ENCODE measurements at regions not wholly inside any gene's neighbourhood (a gene's known extent, or its start where the extent isn't known, plus 50 kb on each side); places are given as distances from the start of the nearest gene placed in this dataset.

- no peak for ATAC-seq (ENCODE audit: low read depth)
- no peaks in the 10 kb centered on the region for H4K20me1 ChIP-seq (ENCODE audit: control insufficient read depth, insufficient read depth, low read length, poor library complexity, severe bottlenecking)
- Mint-ChIP-seq H3K4me3 (no peak overlapping the region), H3K27ac (no peak overlapping the region), H3K4me1 (no peaks in the 10 kb centered on the region), H3K27me3 (no peaks in the 10 kb centered on the region), H3K9me3 (ENCODE audit: insufficient read depth) (no peaks in the 10 kb centered on the region)
- no peak overlapping the region for H3K9ac ChIP-seq (ENCODE audit: low read length)
- DNase-seq, result no peak
- H3K9me3 ChIP-seq (ENCODE audit: control extremely low read depth in 1 of 3, control insufficient read depth in 2 of 3, insufficient read depth in 1 of 3, low read length in 2 of 3), result no peaks in the 10 kb centered on the region
- H3K36me3 ChIP-seq (replicated peaks in 1 of 2; ENCODE audit: control extremely low read depth in 1 of 2, control insufficient read depth in 1 of 2, extremely low read depth in 1 of 2, insufficient read depth in 2 of 2, low read length in 1 of 2), result no peaks in the 10 kb centered on the region
- ChIA-PET CTCF (interaction anchor here (0.8 kb wide), 1 partner anchor 17 kb away, joined by 4 read pairs; no protein-coding TSS in a partner anchor), POLR2A (no interaction called here)
- no peak overlapping the region for H2AFZ ChIP-seq (ENCODE audit: insufficient read depth, low read depth, low read length, poor library complexity, severe bottlenecking)
- H3K27me3 ChIP-seq (replicated peaks in 1 of 4; ENCODE audit: control extremely low read depth in 1 of 4, control insufficient read depth in 3 of 4, insufficient read depth in 4 of 4, low read length in 3 of 4), result no peaks in the 10 kb centered on the region
- H3K27ac ChIP-seq (ENCODE audit: low read length in 2 of 2), result no peak overlapping the region
- no peak overlapping the region for H3K4me2 ChIP-seq (replicated peaks; ENCODE audit: low read depth, low read length, poor library complexity, severe bottlenecking)
- no peak for TF ChIP-seq EZH2 (IDR thresholded peaks at IDR 0.05; ENCODE audit: borderline replicate concordance, insufficient read depth, low read depth, low read length, poor library complexity, severe bottlenecking)
- TF ChIP-seq CTCF (IDR thresholded peaks at IDR 0.05), result no peak
- intact Hi-C loops (cut with micrococcal nuclease), result no loop called here
- WGBS (ENCODE audit: insufficient coverage), result no CpG with 5 or more reads among the region's 2 CpGs
- H3K4me1 ChIP-seq (ENCODE audit: control insufficient read depth in 2 of 2, insufficient read depth in 2 of 2, low read length in 2 of 2), result no peaks in the 10 kb centered on the region
- H3K4me3 ChIP-seq (ENCODE audit: control extremely low read depth in 1 of 5, extremely low read depth in 1 of 5, insufficient read depth in 1 of 5, low read depth in 2 of 5, low read length in 4 of 5), result no peak overlapping the region
- no peaks in the 10 kb centered on the region for H3K79me2 ChIP-seq (ENCODE audit: control insufficient read depth, insufficient read depth, low read length)
These were observed 82.5 kb upstream of the MYT1L start for GRCh38 chr2:2413525-2413924.

- no peak for ATAC-seq (ENCODE audit: low read depth)
- no peak for DNase-seq
- H3K4me1 ChIP-seq (ENCODE audit: control insufficient read depth in 2 of 2, insufficient read depth in 2 of 2, low read length in 2 of 2), result no peaks in the 10 kb centered on the region
- Mint-ChIP-seq H3K4me1 (no peaks in the 10 kb centered on the region), H3K4me3 (no peak overlapping the region), H3K9me3 (ENCODE audit: insufficient read depth) (peaks cover 2% of the 10 kb centered on the region), H3K27me3 (no peaks in the 10 kb centered on the region), H3K27ac (no peak overlapping the region)
- no peaks in the 10 kb centered on the region for H3K36me3 ChIP-seq (replicated peaks in 1 of 2; ENCODE audit: control extremely low read depth in 1 of 2, control insufficient read depth in 1 of 2, extremely low read depth in 1 of 2, insufficient read depth in 2 of 2, low read length in 1 of 2)
- H3K79me2 ChIP-seq (ENCODE audit: control insufficient read depth, insufficient read depth, low read length), result no peaks in the 10 kb centered on the region
- H3K4me3 ChIP-seq (ENCODE audit: control extremely low read depth in 1 of 5, extremely low read depth in 1 of 5, insufficient read depth in 1 of 5, low read depth in 2 of 5, low read length in 4 of 5), result no peak overlapping the region
- intact Hi-C loops (cut with micrococcal nuclease), result no loop called here
- 92% methylated on average over 4 of the region's 10 CpGs for WGBS (ENCODE audit: insufficient coverage)
- ChIA-PET POLR2A (no interaction called here), CTCF (no interaction called here)
- H3K9ac ChIP-seq (ENCODE audit: low read length), result no peak overlapping the region
- H3K4me2 ChIP-seq (replicated peaks; ENCODE audit: low read depth, low read length, poor library complexity, severe bottlenecking), result no peak overlapping the region
- H4K20me1 ChIP-seq (ENCODE audit: control insufficient read depth, insufficient read depth, low read length, poor library complexity, severe bottlenecking), result no peaks in the 10 kb centered on the region
- H3K9me3 ChIP-seq (ENCODE audit: control extremely low read depth in 1 of 3, control insufficient read depth in 2 of 3, insufficient read depth in 1 of 3, low read length in 2 of 3), result no peaks in the 10 kb centered on the region
- no peak for TF ChIP-seq EZH2 (IDR thresholded peaks at IDR 0.05; ENCODE audit: borderline replicate concordance, insufficient read depth, low read depth, low read length, poor library complexity, severe bottlenecking)
- no peak for TF ChIP-seq CTCF (IDR thresholded peaks at IDR 0.05)
- H2AFZ ChIP-seq (ENCODE audit: insufficient read depth, low read depth, low read length, poor library complexity, severe bottlenecking), result no peak overlapping the region
- H3K27ac ChIP-seq (ENCODE audit: low read length in 2 of 2), result no peak overlapping the region
- H3K27me3 ChIP-seq (replicated peaks in 1 of 4; ENCODE audit: control extremely low read depth in 1 of 4, control insufficient read depth in 3 of 4, insufficient read depth in 4 of 4, low read length in 3 of 4), result no peaks in the 10 kb centered on the region
These were observed 79.9 kb upstream of the MYT1L start for GRCh38 chr2:2410987-2411386.
